MCF 10A (cell line): ENCODE measurements at regions not wholly inside any gene's neighbourhood (a gene's known extent, or its start where the extent isn't known, plus 50 kb on each side); places are given as distances from the start of the nearest gene placed in this dataset.

ENCODE experiments used
- BruUV-seq: library from RNA; stranded (reverse); fragments of 400-500 nt; replicated peaks from 2 replicates; lab custom pipeline; 2021; lab: Mats Ljungman, UMichigan
- CTCF ChIA-PET: fragments of 300-600 bp; sonication (Branson Sonifier 250); formaldehyde crosslinking; extraction: SDS; loops from one replicate; lab custom pipeline; 2021; ENCODE audit warnings: antibody characterized with exemption, inconsistent platforms; lab: Yijun Ruan, JAX
- POLR2A ChIA-PET: fragments of 300-600, 350-650 bp; sonication (Branson Sonifier 250); formaldehyde crosslinking; extraction: SDS; loops from one replicate; lab custom pipeline; 2020; ENCODE audit warnings: antibody characterized with exemption, inconsistent platforms; lab: Yijun Ruan, JAX
- DNase-seq: peaks from one replicate; pipeline ENCODE4 v3.0.0-alpha.2; 2018; ENCODE audit not compliant: unreplicated experiment
- H3K27ac Mint-ChIP-seq: one replicate; pipeline ENCODE4 v1.8.0; 2022; ENCODE audit warnings: mild to moderate bottlenecking, low read depth, mixed read lengths; ENCODE audit not compliant: unreplicated experiment
- H3K27me3 Mint-ChIP-seq: one replicate; pipeline ENCODE4 v1.8.0; 2022; ENCODE audit warnings: mixed read lengths; ENCODE audit not compliant: insufficient read depth, unreplicated experiment
- H3K36me3 Mint-ChIP-seq: one replicate; pipeline ENCODE4 v1.8.0; 2022; ENCODE audit warnings: mild to moderate bottlenecking, moderate library complexity, mixed read lengths; ENCODE audit not compliant: insufficient read depth, unreplicated experiment
- H3K4me1 Mint-ChIP-seq: one replicate; pipeline ENCODE4 v1.8.0; 2022; ENCODE audit warnings: mixed read lengths; ENCODE audit not compliant: insufficient read depth, unreplicated experiment
- H3K4me3 Mint-ChIP-seq: one replicate; pipeline ENCODE4 v1.8.0; 2022; ENCODE audit warnings: mild to moderate bottlenecking, moderate library complexity, mixed read lengths; ENCODE audit not compliant: unreplicated experiment
- H3K9me3 Mint-ChIP-seq: one replicate; pipeline ENCODE4 v1.8.0; 2022; ENCODE audit warnings: mixed read lengths; ENCODE audit not compliant: unreplicated experiment
- intact Hi-C: fragments of 100-400 bp; cut with micrococcal nuclease; formaldehyde crosslinking; loops from 2 replicates; pipeline ENCODE4 v1.14.1; 2022
- TF ChIP-seq, protein P1 (sequence below): fragments of 200-600 bp; IDR thresholded peaks from one replicate; pipeline ENCODE4 v1.8.0; 2022; ENCODE audit warnings: antibody characterized with exemption, mild to moderate bottlenecking; ENCODE audit not compliant: unreplicated experiment

DNA sequence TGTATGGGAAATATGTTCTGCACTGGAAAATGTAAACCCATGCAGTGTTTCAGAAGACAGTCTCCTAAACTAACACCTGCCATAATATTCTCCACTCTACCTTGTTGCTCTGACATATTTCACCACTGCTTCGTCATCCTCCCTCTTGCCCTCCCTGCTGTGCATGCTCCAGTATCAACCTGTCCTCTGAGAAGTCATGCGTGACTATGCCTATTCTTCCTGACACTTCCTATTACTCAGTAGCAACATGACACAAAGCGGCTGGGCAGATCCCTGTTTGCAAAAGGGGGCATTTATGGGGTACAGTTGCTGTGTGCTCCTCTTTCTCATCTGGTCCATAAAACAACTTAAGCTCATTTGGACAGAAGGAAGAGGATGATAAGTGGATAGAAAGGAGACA lies 805.6 kb upstream of the EEF2KMT start:
- no peak for DNase-seq
- intact Hi-C loops = no loop called here
- Mint-ChIP-seq H3K27me3 (no peaks in the 10 kb centered on the region), H3K36me3 (no peaks in the 10 kb centered on the region), H3K4me1 (no peaks in the 10 kb centered on the region), H3K27ac (no peak overlapping the region), H3K9me3 (peaks cover 49% of the 10 kb centered on the region), H3K4me3 (no peak overlapping the region)
- ChIA-PET POLR2A (no interaction called here), CTCF (no interaction called here)
- TF ChIP-seq, protein P1, sequence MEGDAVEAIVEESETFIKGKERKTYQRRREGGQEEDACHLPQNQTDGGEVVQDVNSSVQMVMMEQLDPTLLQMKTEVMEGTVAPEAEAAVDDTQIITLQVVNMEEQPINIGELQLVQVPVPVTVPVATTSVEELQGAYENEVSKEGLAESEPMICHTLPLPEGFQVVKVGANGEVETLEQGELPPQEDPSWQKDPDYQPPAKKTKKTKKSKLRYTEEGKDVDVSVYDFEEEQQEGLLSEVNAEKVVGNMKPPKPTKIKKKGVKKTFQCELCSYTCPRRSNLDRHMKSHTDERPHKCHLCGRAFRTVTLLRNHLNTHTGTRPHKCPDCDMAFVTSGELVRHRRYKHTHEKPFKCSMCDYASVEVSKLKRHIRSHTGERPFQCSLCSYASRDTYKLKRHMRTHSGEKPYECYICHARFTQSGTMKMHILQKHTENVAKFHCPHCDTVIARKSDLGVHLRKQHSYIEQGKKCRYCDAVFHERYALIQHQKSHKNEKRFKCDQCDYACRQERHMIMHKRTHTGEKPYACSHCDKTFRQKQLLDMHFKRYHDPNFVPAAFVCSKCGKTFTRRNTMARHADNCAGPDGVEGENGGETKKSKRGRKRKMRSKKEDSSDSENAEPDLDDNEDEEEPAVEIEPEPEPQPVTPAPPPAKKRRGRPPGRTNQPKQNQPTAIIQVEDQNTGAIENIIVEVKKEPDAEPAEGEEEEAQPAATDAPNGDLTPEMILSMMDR = no peak
- no TSS peak for BruUV-seq

GRCh38 chr16:5900046-5900445 lies 802.5 kb upstream of the EEF2KMT start:
- ChIA-PET CTCF (no interaction called here), POLR2A (no interaction called here)
- DNase-seq = no peak
- intact Hi-C loops = no loop called here
- Mint-ChIP-seq H3K4me3 (no peak overlapping the region), H3K4me1 (no peaks in the 10 kb centered on the region), H3K27ac (no peak overlapping the region), H3K9me3 (peaks cover 52% of the 10 kb centered on the region), H3K27me3 (no peaks in the 10 kb centered on the region), H3K36me3 (no peaks in the 10 kb centered on the region)
- TF ChIP-seq, protein P1 = no peak
- BruUV-seq = no TSS peak

DNA sequence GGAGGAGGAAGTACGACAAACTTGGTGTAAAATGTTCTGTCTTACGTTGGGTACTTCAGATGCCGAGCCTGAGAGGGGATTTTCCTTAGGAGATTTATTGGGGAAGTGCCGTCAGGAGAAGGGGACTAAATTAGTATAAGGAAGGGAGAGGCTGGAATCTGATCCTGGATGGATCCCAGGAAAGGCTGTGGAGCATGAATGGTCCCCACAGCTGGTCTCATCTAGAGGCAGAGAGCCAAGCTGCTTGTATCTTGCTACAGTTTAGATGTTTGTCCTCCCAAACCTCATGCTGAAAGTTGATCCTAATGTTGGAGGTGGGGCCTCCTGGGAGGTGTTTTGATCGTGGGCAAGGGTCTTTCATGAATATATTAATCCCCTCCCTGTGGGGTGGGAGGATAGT lies 798.4 kb upstream of the EEF2KMT start:
- no peak overlapping the region for H3K4me3 Mint-ChIP-seq
- POLR2A ChIA-PET = no interaction called here
- intact Hi-C loops = no loop called here

GRCh38 chr16:5895137-5895536 lies 797.5 kb upstream of the EEF2KMT start:
- Mint-ChIP-seq H3K9me3 (peaks cover 34% of the 10 kb centered on the region), H3K27me3 (no peaks in the 10 kb centered on the region), H3K4me1 (no peaks in the 10 kb centered on the region), H3K27ac (no peak overlapping the region), H3K36me3 (no peaks in the 10 kb centered on the region), H3K4me3 (no peak overlapping the region)
- TF ChIP-seq, protein P1 = no peak
- intact Hi-C loops = no loop called here
- CTCF ChIA-PET = no interaction called here
- POLR2A ChIA-PET = no interaction called here
- DNase-seq = no peak
- BruUV-seq = no TSS peak

More for the DNA sequence above, 798.4 kb upstream of the EEF2KMT start:
- DNase-seq = no peak
- Mint-ChIP-seq H3K27ac (no peak overlapping the region), H3K36me3 (no peaks in the 10 kb centered on the region), H3K4me1 (no peaks in the 10 kb centered on the region), H3K27me3 (no peaks in the 10 kb centered on the region), H3K9me3 (peaks cover 42% of the 10 kb centered on the region)
- CTCF ChIA-PET = no interaction called here
- BruUV-seq = no TSS peak
- TF ChIP-seq, protein P1 = no peak
